ENCODE measurements at regions not wholly inside any gene's neighbourhood (a gene's known extent, or its start where the extent isn't known, plus 50 kb on each side); places are given as distances from the start of the nearest gene placed in this dataset.

DNA sequence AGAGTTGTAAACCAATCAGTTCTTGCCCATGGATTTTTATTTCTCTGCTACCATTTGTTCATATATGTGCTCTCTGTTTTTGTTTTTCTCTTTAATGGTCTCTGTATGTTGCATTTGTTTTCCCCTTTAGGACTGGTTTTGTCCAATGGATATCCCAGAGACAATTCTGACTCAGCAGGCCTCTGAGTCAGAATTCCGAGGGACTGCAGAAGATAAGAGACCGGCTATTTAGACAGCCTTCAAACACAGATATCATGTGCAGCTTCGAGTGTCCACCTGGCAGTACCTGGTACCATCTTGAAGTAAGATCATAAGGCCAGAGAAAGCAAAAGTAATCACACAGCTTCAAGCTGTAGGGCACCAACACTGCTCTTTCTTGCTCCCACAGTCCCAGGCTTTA lies 125.5 kb downstream of the ELOVL4 start:
- H2AFZ ChIP-seq (ENCODE audit: control insufficient read depth, low read length), result no peak overlapping the region
- no peak for DNase-seq (ENCODE audit: low read depth, low spot score)
- H3K9ac ChIP-seq (ENCODE audit: control insufficient read depth, extremely low read depth, insufficient read depth, low read length), result no peak overlapping the region
- TF ChIP-seq EZH2 (IDR thresholded peaks at IDR 0.05; ENCODE audit: low read length), result no peak
- TF ChIP-seq, protein P1, sequence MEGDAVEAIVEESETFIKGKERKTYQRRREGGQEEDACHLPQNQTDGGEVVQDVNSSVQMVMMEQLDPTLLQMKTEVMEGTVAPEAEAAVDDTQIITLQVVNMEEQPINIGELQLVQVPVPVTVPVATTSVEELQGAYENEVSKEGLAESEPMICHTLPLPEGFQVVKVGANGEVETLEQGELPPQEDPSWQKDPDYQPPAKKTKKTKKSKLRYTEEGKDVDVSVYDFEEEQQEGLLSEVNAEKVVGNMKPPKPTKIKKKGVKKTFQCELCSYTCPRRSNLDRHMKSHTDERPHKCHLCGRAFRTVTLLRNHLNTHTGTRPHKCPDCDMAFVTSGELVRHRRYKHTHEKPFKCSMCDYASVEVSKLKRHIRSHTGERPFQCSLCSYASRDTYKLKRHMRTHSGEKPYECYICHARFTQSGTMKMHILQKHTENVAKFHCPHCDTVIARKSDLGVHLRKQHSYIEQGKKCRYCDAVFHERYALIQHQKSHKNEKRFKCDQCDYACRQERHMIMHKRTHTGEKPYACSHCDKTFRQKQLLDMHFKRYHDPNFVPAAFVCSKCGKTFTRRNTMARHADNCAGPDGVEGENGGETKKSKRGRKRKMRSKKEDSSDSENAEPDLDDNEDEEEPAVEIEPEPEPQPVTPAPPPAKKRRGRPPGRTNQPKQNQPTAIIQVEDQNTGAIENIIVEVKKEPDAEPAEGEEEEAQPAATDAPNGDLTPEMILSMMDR (optimal IDR thresholded peaks at IDR 0.05 in 1 of 3, IDR thresholded peaks at IDR 0.05 in 1 of 3, conservative IDR thresholded peaks at IDR 0.05 in 1 of 3; ENCODE audit: extremely low read depth in 1 of 3, insufficient read depth in 2 of 3, low read length in 3 of 3), result no peak
- H3K36me3 ChIP-seq (ENCODE audit: control insufficient read depth in 2 of 2, extremely low read depth in 1 of 2, insufficient read depth in 2 of 2, low read length in 2 of 2), result no peaks in the 10 kb centered on the region
- no peaks in the 10 kb centered on the region for H3K4me1 ChIP-seq (ENCODE audit: control insufficient read depth, extremely low read depth, insufficient read depth, low read length)
- dilution Hi-C loops (cut with MboI; ENCODE audit: extremely low pct_ligation_motif_present, low sequenced_read_pairs), result no loop called here
- H3K9me3 ChIP-seq (ENCODE audit: control insufficient read depth, low read depth, low read length), result no peaks in the 10 kb centered on the region
- H3K9me1 ChIP-seq (ENCODE audit: control insufficient read depth, extremely low read depth, insufficient read depth, low read length), result no peaks in the 10 kb centered on the region
- H3K4me3 ChIP-seq (ENCODE audit: control insufficient read depth in 2 of 3, extremely low read depth in 1 of 3, insufficient read depth in 2 of 3, low read depth in 1 of 3, low read length in 3 of 3), result no peak overlapping the region
- no peak overlapping the region for H3K4me2 ChIP-seq (ENCODE audit: control insufficient read depth, extremely low read depth, insufficient read depth, low read depth, low read length)
- FAIRE-seq, result no peak
- no peaks in the 10 kb centered on the region for H3K27me3 ChIP-seq (ENCODE audit: control insufficient read depth, extremely low read depth, insufficient read depth, low read length)
- no peak overlapping the region for H3K27ac ChIP-seq (ENCODE audit: control insufficient read depth, insufficient read depth, low read length)
- H4K20me1 ChIP-seq (ENCODE audit: control insufficient read depth, extremely low read depth, insufficient read depth, low read length), result no peaks in the 10 kb centered on the region
- no peaks in the 10 kb centered on the region for H3K79me2 ChIP-seq (ENCODE audit: control insufficient read depth, insufficient read depth, low read length)

DNA sequence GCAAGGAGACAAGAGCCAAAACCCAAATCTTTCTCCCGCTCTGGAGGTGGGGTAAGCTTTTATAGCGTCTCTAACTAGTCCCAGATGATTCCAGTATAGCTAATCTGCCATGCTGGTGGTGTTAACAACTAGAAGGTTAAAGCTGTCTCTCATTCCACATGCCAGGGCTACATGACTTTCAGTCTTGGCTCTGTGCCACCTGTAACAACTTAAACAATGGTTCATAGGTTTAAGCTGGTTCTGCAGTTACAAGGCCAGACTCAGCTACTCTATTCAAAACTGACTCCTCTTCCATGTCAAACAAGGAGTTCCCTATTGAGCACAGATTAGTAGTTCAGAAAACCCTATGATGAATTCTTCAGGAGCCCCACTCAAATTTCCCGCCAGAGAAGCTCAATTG lies 128.9 kb downstream of the ELOVL4 start:
- Histone ChIP-seq H3K79me2 (ENCODE audit: control insufficient read depth, insufficient read depth, low read length) (no peaks in the 10 kb centered on the region), H3K27me3 (ENCODE audit: control insufficient read depth, extremely low read depth, insufficient read depth, low read length) (no peaks in the 10 kb centered on the region), H3K9ac (ENCODE audit: control insufficient read depth, extremely low read depth, insufficient read depth, low read length) (no peak overlapping the region), H3K9me3 (ENCODE audit: control insufficient read depth, low read depth, low read length) (no peaks in the 10 kb centered on the region), H4K20me1 (ENCODE audit: control insufficient read depth, extremely low read depth, insufficient read depth, low read length) (no peaks in the 10 kb centered on the region), H3K4me1 (ENCODE audit: control insufficient read depth, extremely low read depth, insufficient read depth, low read length) (no peaks in the 10 kb centered on the region), H3K4me2 (ENCODE audit: control insufficient read depth, extremely low read depth, insufficient read depth, low read depth, low read length) (no peak overlapping the region), H3K27ac (ENCODE audit: control insufficient read depth, insufficient read depth, low read length) (no peak overlapping the region), H2AFZ (ENCODE audit: control insufficient read depth, low read length) (no peak overlapping the region), H3K4me3 (ENCODE audit: control insufficient read depth in 2 of 3, extremely low read depth in 1 of 3, insufficient read depth in 2 of 3, low read depth in 1 of 3, low read length in 3 of 3) (no peak overlapping the region), H3K36me3 (ENCODE audit: control insufficient read depth in 2 of 2, extremely low read depth in 1 of 2, insufficient read depth in 2 of 2, low read length in 2 of 2) (no peaks in the 10 kb centered on the region), H3K9me1 (ENCODE audit: control insufficient read depth, extremely low read depth, insufficient read depth, low read length) (no peaks in the 10 kb centered on the region)
- no peak for TF ChIP-seq EZH2 (IDR thresholded peaks at IDR 0.05; ENCODE audit: low read length)
- TF ChIP-seq, protein P1 (optimal IDR thresholded peaks at IDR 0.05 in 1 of 3, IDR thresholded peaks at IDR 0.05 in 1 of 3, conservative IDR thresholded peaks at IDR 0.05 in 1 of 3; ENCODE audit: extremely low read depth in 1 of 3, insufficient read depth in 2 of 3, low read length in 3 of 3), result no peak
- FAIRE-seq (no peak), DNase-seq (ENCODE audit: low read depth, low spot score) (no peak)
- dilution Hi-C loops (cut with MboI; ENCODE audit: extremely low pct_ligation_motif_present, low sequenced_read_pairs), result no loop called here

All from keratinocyte (primary cell).